Jurkat, Clone E6-1 (cell line): ENCODE measurements at regions not wholly inside any gene's neighbourhood (a gene's known extent, or its start where the extent isn't known, plus 50 kb on each side); places are given as distances from the start of the nearest gene placed in this dataset.

Source experiments
- DNase-seq: peaks from one replicate; pipeline ENCODE4 v3.0.0-alpha.2; 2011; ENCODE audit warnings: low read depth, low spot score
- H3K4me3 ChIP-seq: 2 replicates; pipeline ENCODE4 v1.5.1; 2011; ENCODE audit warnings: mild to moderate bottlenecking, low read length, control low read depth, moderate library complexity

DNA sequence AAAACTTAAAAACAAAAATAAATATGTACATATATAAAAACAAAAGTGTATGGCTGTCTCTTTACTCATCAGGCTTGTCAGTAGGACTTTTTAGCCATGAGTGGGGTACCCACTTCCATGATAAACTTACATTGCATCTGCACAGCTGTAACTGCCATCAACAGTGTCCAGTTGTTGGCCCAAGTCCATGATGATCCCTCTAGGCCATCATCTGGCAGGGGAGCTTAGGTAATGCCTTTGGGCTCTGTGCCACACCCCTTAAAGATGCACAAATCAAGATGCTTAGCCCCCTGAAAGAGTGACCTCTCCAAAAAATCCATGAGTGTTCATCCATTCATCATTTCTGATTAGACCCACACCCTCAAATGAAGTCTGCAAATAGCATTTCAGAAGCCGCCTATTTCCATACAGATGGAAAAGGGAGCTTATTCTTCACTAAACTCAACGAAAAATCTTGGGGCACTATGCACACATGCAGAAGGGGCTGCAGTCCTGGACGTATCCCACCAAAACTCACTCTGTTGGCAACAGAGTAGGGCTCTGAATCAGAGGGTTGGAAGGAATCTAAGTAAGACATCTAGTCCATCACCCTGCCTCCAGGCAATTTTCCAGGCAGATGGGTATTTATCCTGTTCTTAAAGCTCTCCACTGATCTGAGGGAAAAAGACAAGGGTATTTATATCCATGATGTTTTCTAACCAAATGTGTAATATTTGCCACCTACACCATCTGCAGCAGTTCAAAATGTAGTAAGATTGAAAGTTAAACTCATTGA lies 691.0 kb downstream of the ZEB2 start:
- no peak overlapping the region for H3K4me3 ChIP-seq
- no peak for DNase-seq

DNA sequence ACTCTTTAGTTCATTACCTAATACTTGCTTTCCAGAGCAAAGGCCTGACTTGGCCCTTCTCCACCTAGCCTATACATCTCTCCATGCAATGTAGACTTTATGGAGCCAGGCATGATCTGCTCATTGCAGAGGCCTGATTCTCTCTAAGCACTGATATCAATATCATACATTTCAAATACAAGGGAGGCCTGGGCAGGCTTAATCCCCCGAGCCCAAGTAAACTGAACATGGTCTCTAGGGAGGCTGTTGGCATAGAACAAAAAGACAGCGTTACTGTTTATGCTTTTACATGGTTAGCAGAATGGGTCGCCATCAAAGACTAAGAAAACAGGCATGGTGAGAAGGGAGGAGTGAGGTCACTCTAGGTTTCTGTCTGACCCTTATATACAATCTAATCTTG lies 695.1 kb downstream of the ZEB2 start:
- H3K4me3 ChIP-seq = no peak overlapping the region

DNA sequence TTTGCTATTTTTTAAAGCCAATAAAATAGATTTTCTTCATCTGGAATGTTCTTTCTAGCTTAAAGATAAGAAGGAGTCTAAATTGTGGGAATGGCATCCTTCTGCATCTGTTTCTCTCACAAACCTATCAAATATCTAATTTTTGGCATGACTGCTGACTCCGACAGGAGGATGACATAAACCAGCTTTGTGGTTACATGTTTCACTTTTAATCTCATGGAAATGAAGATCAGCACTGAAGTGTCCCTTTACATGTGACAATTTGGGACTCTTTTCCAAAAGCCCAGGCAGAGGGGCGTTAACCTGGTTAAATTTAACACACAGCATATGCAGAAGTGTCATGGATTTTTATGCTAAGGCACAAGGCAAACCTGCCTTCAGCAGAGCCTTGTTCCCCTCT lies 694.7 kb downstream of the ARHGAP15 start:
- no peak for DNase-seq
- H3K4me3 ChIP-seq = no peak overlapping the region

More for the DNA sequence above, 695.1 kb downstream of the ZEB2 start:
- no peak for DNase-seq

DNA sequence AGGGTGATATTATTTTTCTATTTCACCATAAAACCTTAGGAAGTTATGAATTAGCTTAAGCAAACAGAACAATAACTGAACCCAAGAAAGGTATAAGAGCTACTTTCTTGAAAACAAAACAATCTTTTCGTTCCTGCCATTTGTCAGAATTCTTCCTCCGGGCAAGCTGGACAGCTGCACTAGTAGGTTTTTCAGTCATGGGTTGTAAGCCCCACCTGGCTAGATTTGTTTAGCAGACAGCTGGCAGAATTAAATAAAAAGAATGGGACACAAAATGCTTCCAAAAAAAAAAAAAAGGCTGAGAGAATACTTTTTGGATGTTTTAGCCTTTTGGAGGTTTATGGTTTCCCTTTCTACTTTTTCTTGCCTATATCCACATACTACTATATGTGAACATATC lies 694.1 kb downstream of the ARHGAP15 start:
- DNase-seq = no peak
- H3K4me3 ChIP-seq = no peak overlapping the region

DNA sequence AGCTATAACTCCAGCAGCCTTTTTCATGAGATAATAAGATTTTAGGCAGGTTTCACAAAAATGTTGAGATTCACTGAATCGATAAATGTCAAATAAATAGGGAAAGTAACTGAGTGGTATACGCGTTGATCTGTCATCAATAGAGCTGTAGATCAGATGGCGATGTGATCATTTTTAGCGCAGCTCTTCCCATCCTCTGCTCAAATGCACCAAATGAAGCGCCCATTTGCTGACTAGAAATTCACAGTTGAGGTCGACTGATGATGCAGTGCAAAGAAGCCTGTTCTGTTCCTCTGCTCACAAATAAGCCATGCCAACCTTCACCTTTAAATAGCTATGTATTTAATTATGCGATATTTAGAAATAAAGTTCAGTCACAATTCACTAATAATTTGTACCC lies 693.5 kb downstream of the ARHGAP15 start:
- no peak overlapping the region for H3K4me3 ChIP-seq
- no peak for DNase-seq

DNA sequence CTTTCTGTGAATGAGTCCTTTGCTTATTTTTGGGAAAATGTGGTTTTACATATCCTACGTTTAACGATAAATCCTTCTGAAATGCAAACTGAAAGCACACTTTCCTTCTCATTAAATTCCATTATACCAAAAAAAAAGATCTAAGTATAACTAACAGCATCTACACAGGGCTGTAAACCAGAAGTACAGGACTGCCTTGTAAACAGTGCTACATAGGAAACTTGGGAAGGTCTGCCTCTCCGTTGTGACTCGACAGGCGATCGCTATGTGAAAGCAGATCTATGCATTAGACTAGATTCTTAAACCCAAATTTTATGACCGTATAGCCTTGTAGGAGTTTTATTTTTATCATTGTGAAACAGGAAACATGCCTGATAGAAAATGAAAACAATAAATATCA lies 690.5 kb downstream of the ARHGAP15 start:
- no peak overlapping the region for H3K4me3 ChIP-seq
- DNase-seq = no peak

DNA sequence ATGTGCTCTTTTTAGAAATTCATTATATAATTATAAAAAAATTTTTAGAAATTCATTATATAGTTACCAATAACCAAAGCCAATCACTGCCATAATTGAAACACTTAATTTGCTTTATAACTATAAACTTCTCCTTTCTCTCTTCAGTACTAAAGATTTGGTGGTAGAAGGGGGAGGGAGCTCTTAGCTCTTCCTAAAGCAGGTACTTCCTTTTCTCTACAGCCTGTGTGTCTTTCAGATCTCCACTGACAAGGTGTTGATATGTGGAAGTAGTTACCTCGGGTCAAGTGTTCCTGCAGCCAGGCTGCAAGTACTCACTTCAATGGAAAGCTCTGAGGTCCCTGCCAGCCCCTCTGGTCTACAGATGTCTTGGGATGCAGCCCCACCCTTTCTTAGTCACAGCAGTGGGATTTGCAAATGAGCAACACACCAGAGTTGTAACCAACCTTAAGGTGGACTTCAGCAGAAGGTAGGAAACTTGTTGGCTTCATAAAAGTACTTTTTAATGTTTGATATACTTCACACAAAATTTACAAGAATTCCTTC lies 690.0 kb downstream of the ARHGAP15 start:
- no peak for DNase-seq
- H3K4me3 ChIP-seq = no peak overlapping the region
